Esophagus squamous epithelium (tissue), 4 donors: ENCODE measurements at regions not wholly inside any gene's neighbourhood (a gene's known extent, or its start where the extent isn't known, plus 50 kb on each side); places are given as distances from the start of the nearest gene placed in this dataset.

Source experiments
- POLR2A ChIP-seq, 4 donors: fragments of 450-650 bp; IDR thresholded peaks; one replicate each; pipeline ENCODE4 v1.6.1; 2017; ENCODE audit warnings: antibody characterized with exemption in 4 of 4, mild to moderate bottlenecking in 4 of 4, moderate library complexity in 3 of 4
- TF ChIP-seq, protein P1 (sequence below), 6 experiments: fragments of 450-650 bp in 4 of 6; fragments of 200-600 bp in 2 of 6; sonication (generic) in 2 of 6; IDR thresholded peaks; one replicate each; pipeline ENCODE4 v1.5.1; 2016 to 2019; ENCODE audit warnings: antibody characterized with exemption in 6 of 6, mild to moderate bottlenecking in 4 of 6, moderate library complexity in 4 of 6

DNA sequence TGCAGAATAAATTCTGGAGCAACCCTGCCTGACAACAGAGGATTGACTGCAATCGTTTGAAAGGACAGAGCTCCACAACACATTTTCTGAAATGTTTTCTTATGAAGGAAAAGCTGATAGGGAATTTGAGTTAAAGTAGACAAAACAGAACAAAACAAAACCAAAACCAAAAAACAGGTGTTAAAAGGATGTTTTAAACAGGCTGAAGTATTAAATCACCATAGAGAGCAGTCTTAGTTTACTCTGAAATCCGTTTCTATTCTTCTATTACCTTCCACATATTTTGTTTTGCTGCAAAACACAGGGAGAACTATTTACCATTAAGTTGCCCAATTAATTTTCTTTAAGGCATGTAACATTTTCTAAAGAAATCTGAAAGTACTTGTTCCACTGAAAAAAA lies 93.4 kb upstream of the MLIP start:
- no peak for TF ChIP-seq POLR2A (IDR thresholded peaks at IDR 0.05)
- TF ChIP-seq, protein P1, sequence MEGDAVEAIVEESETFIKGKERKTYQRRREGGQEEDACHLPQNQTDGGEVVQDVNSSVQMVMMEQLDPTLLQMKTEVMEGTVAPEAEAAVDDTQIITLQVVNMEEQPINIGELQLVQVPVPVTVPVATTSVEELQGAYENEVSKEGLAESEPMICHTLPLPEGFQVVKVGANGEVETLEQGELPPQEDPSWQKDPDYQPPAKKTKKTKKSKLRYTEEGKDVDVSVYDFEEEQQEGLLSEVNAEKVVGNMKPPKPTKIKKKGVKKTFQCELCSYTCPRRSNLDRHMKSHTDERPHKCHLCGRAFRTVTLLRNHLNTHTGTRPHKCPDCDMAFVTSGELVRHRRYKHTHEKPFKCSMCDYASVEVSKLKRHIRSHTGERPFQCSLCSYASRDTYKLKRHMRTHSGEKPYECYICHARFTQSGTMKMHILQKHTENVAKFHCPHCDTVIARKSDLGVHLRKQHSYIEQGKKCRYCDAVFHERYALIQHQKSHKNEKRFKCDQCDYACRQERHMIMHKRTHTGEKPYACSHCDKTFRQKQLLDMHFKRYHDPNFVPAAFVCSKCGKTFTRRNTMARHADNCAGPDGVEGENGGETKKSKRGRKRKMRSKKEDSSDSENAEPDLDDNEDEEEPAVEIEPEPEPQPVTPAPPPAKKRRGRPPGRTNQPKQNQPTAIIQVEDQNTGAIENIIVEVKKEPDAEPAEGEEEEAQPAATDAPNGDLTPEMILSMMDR (IDR thresholded peaks at IDR 0.05) = no peak
